OCI-LY1 (cell line): ENCODE measurements at regions not wholly inside any gene's neighbourhood (a gene's known extent, or its start where the extent isn't known, plus 50 kb on each side); places are given as distances from the start of the nearest gene placed in this dataset.

Experiments
- EZH2 ChIP-seq: fragments of 200-600 bp; sonication (generic), shearing (Covaris generic); IDR thresholded peaks from 2 replicates; pipeline ENCODE4 v1.8.0; 2017; ENCODE audit warnings: borderline replicate concordance, mixed run types, mild to moderate bottlenecking, antibody characterized with exemption, low read length, moderate library complexity, mixed read lengths
- TF ChIP-seq, protein P1 (sequence below): fragments of 200-600 bp; sonication (generic), shearing (Covaris generic); IDR thresholded peaks from 2 replicates; pipeline ENCODE4 v1.5.1; 2017; ENCODE audit warnings: mild to moderate bottlenecking, antibody characterized with exemption, low read length, moderate library complexity, mixed read lengths

DNA sequence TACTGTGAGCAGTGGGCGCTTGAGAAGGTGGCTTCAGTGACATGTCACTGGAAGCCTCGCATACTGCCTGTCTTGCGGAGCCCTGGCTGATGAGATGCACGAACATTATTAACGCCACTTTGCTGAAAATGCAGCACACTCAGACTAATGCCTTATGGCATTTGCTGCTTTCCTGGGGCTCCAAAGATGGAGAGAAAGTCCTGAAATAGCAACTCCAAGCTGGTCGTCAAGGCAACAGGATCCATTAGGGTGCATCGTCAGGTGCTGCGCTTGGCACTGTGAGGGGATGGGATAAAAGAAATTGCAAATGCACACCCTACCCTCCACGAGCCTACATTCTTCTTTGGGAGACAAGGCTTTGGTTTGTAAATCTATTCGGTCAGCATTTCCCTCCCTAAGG lies 592.5 kb downstream of the TYW1 start:
- TF ChIP-seq, protein P1, sequence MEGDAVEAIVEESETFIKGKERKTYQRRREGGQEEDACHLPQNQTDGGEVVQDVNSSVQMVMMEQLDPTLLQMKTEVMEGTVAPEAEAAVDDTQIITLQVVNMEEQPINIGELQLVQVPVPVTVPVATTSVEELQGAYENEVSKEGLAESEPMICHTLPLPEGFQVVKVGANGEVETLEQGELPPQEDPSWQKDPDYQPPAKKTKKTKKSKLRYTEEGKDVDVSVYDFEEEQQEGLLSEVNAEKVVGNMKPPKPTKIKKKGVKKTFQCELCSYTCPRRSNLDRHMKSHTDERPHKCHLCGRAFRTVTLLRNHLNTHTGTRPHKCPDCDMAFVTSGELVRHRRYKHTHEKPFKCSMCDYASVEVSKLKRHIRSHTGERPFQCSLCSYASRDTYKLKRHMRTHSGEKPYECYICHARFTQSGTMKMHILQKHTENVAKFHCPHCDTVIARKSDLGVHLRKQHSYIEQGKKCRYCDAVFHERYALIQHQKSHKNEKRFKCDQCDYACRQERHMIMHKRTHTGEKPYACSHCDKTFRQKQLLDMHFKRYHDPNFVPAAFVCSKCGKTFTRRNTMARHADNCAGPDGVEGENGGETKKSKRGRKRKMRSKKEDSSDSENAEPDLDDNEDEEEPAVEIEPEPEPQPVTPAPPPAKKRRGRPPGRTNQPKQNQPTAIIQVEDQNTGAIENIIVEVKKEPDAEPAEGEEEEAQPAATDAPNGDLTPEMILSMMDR, result no peak
- no peak for TF ChIP-seq EZH2
